ENCODE measurements at regions not wholly inside any gene's neighbourhood (a gene's known extent, or its start where the extent isn't known, plus 50 kb on each side); places are given as distances from the start of the nearest gene placed in this dataset.

GRCh38 chr16:79876332-79876730 is 275.8 kb upstream of the MAF start:
- DNase-seq, result no peak

DNA sequence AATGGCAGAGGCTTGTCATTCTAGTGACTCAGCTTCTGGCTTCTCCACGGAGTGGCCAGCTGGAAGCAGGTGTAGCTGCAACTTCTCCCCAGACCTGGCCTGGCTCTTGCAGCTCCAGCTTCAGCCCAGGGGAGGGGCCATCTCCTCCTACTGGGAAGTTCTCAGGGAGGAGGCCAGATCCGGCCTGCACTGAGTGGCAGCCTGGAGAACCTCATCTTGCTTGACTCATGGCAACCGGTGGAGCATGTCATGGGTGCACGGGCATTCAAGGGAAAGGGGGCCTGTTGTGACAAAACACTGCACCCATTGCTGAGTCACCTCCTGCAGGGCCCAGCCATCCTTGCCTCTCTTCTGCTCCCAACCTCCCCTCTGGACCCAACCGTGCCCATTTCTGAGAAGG is 273.9 kb upstream of the MAF start:
- no peak for DNase-seq

GRCh38 chr16:79873825-79874224 is 273.3 kb upstream of the MAF start:
- no peak for DNase-seq

GRCh38 chr16:79871906-79872305 is 271.4 kb upstream of the MAF start:
- no peak for DNase-seq

DNA sequence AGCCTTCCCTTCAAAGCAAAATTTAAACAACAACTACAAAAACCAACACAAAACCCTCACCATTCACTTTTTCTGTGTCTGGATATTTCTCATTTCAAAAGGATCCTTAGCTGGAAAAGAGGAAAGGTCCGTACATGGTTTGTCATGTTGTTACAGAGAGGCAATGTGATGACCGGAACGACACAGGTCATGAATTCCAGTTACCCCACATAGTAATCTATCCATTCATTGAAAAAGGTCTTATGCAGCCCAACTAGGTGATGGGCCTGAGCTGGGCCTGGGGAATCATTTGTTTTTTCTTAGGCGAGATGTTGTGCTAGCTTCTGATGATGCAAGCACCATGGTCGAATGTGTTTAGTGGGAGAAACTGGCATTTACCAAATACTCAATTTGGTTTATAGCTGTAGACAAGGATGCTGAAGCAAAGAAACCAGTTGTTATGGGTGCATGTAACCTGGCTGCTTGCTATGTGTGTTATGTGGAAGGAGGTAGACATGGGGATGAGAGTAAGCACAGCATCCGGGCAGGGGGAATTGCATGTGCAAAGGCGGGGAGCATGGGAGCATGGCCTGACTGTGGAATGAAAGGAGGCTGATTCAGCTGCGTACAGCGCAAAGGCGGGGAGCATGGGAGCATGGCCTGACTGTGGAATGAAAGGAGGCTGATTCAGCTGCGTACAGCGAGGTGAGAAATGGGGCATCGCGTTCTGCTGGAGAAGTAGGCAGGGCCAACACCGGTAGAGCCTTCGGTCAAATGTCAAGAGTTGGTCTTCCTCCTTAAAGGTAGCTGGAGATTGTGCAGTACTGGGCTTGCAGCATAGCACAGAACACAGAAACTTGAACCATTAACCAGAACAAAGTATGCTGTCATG is 269.7 kb upstream of the MAF start:
- no peak for DNase-seq

DNA sequence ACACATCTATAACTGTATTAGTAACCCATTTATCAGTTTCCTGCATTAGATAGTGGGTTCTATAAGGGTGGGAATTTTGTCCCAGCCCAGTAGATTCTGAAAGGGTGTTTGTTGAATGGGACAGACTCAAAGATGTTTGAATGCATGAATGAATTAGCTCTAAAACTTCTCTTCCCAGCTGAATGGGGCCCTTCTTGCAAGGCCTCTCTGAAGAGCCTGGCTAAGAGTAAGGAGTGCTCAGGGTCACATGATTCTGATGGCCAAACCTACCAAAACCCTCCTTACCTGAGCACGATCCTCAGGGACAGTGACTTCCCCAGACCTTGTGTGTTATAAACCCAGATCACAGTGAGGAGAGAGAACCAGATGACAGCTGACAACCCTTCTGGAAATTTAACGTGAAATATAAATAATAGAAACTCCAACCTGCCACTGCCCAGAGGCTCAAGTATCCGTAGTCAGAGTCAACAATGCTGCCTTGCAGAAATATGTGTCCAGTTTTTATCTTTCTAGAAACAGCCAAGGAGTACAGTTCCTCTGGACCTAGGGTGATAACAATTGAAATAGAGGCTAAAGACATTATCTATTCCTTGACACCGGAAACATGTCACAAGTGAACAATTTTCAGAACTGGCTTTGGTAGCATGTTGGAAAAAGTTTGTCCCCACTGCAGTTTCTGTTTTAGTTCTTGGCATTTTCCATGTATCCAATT is 268.9 kb upstream of the MAF start:
- no peak for DNase-seq

DNA sequence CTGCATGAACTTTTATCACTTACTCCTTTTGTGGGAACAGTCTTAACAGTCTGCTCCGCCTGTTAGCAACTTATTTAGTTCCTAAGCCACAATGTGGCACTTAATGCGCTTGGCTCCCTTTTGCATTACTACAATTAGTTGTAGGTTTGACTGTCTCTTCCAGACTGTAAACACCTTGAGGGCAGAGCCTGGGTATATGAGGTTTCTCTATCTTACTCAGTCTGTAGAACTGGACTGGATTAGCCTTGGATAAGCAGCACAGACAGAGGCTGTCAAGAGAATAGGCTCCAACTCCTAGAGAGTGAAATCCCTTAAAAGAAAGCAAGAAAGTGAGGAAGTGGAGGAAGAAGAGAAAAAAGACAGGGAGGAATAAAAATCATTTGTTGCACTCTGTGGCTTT is 268.3 kb upstream of the MAF start:
- DNase-seq, result no peak

DNA sequence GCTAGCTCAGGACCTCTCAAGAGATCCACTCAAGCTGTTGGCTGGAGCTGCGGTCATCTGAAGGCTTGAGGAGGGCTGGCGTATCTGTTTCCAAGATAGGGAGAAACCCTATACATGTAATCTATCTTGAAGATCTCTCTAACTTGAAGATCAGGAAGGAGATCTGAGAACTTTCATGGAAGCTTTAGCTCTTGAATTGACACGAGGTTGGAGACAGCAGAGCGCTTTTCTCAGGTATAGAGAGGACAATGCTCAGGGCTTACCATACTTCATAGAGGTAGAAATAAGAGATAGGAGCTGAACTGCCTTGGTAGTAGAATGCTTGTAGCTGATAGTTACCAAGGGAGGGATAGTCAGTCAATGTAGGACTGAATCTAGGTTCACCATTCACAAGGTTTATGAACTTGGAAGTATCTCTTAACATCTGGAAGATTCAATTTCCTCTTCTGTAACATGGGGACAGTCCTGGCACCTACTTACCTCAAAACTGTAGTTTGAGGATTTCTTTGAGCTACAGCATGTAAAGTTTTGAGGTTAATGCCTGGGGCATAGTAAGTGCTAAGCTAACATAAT is 267.0 kb upstream of the MAF start:
- DNase-seq, result no peak

DNA sequence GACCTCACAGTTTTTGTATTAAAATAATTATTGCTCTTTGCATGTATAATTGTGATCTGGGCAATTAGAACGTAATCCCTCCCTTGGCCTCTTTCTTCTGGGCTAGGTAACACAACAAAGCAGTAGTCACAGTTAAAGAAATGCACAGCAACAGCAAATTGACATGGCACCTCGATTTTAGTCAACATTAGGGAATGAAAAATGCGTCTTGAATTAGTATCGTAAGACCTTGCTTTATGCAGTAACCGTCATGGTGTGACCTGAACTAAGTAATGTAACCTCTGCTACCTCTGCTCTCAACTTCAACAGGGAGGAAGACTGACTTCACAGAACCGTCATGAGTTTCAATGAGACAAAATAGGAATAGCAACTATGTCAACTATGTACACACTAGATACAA is 265.4 kb upstream of the MAF start:
- DNase-seq, result no peak

GRCh38 chr16:79864781-79865391 is 264.3 kb upstream of the MAF start:
- DNase-seq, result no peak

DNA sequence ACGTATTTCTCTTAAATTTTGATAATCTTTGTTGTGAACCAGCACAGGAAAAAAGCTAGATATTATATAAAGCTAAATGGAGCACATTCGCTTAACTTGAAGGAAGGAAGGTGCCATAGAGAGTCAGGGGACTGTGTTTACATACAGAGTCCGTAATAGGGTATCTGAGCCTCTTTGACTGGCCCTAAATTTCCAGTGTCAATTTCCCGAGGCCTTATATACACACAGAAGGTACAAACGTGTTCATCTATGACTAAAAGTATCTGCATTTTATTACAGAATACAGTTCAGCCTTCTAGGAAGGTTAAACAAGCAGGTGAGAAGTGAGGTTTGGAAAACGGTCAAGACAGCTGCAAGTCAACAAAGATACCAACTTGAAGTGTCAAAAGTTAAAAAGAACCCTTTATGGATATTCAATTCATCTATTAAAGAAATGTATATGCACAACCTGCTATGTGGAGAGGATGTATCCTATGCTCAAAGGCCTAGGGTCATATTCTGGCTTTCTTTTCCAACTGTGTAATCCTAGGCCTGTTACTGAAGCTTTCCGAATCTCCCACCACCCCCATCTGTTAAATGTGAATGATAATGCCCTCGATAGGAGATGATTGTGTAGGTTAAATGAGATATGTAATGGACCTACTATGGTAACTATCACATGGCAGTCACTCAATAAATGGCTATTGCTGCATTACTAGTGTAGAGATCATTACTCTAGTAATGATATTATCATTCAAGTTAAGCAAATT is 263.7 kb upstream of the MAF start:
- DNase-seq, result no peak

DNA sequence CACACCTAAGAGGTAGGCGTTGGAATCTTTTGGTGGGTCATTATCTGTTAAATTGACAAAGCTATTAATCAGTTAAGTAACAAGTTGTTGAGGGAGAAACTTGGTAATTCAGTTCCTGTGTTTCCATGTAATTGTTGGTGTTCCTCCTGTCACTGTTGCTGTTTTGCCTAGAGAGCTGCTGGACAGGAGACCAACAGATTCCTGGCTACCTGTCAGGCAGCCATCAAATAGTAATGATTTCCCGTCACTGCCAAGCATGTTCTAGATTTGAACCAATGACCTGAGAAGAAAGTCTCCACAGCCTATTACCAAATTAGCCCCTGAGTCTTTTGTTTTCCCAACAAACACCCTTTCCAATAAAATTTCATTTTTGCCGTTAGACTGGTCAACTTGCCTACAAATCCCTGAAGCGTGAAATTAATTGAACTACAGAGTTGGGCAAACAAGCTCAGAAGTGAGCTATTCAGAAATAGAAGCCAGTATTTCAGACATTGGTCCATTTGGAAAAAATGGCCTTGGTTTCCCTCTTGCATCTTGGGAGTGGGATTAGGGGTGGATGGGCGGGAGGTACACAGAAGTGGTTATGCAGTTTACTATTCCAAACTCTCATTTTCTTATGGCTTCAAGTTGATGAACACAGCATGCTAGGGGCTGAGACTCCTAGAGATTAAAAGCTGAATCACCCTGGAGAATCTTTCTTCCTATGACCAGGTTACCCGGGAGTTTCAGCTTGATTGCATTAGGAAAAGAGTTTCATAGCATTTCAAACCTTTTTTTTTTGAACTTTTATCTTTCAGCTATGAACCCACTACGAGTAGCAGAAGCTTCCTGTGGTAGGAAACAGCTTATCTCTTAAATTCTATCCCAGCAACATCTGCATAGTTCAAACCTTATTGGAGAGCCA is 262.8 kb upstream of the MAF start:
- no peak for DNase-seq

DNA sequence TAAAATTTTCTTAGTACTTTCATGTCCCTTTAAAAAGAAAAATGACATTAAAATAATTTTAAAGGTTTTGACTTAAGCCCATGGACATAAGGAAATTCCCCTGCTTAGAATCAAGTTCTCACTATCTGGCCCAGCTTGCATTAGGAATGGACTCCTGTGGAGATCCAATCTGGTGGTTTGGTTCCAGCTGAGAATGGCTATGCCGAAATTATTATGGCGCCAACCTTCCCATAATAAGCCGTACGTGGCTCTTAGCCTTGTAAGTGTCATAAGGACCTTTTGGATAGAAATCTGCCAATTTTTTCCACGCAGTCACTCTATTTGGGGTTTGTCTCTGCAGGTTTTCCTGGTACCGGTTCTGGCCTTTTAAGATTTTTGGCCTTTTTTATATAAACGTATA is 262.1 kb upstream of the MAF start:
- DNase-seq, result no peak

- no peak for DNase-seq
These were observed 256.0 kb upstream of the MAF start for GRCh38 chr16:79856581-79856980.

- no peak for DNase-seq
These were observed 249.8 kb upstream of the MAF start for GRCh38 chr16:79850348-79850747.

DNA sequence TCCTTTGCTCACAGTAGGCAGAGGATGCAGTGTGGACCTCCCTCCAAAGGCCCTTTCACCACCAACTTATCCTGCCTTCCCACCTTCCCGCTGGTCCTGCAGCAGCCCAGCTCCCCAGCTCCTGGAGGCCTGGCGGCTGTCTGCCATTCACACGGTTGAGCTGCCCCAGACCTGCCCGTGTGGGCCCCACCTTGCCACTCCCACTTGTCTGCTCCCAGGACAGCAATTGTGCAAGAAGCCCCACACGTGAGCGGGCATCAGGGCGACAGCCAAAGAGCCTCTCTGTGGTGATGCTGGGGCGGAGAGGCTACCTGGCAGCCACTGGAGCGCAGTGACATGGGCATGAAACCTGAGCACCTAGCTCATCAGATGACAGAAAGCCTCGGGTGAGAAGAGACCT is 248.6 kb upstream of the MAF start:
- DNase-seq, result no peak

DNA sequence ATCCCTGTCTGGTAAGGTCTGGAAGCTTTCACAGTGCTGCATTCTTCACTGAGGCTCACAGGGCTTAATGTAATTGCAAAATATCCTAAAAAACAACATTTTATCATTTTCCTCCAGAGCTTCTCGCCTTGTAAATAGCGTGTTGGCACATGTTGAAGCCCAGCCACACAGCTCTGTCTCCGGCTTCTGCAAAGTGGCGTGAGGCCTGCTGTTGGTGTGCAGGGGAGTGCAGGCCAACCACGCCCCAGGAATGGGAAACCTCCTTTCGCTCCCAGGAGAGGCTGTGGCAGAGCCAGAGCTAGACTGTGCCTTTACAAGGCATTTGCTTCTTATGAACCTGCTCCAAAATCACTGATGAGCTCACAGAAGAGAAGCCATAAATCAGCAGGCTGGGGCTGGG is 248.2 kb upstream of the MAF start:
- no peak for DNase-seq

- DNase-seq, result no peak
These were observed 247.0 kb upstream of the MAF start for GRCh38 chr16:79847569-79847968.

DNA sequence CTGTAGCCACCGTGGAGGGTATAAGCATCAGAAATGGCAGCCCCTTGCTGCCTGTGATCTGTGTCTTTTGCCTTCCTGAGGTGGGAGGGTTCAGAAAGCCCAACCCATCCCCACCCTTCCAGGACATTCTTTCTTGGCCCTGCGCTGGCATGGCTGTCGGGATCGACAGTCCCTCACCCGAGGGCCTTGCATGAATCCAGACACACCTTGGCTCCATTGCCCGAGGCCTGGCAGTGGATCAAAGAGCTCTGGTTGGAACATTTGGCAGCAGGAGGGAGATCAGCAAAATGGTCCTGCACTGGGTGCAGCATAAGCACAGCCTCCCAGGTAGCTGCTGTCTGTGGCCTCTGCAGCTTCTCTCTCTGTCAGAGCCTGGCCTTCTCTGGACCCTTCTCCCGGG is 246.6 kb upstream of the MAF start:
- DNase-seq, result no peak

DNA sequence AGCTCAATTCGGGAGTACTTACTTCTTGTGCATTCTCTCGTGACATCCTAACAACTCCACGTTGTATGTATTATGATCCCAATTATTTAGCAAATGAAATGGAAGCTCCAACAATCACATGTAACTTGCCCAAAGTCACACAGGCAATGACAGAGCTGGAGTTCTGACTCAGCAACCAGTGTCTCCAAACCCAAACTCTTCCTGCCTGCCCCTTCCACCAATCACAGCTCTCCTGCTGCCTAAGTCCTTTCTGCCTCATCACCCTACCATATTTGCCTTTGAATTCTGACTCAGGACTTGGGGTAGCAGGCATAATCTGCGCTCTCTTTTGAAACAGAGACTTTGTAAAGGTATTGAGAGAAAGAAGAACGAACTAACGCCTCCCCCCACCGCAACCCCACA is 245.2 kb upstream of the MAF start:
- DNase-seq, result no peak

GRCh38 chr16:79845033-79845733 is 244.6 kb upstream of the MAF start:
- no peak for DNase-seq

Measured in CD4-positive, alpha-beta T cell treated with Interleukin-10 for 1 hour (primary cell).